ENCODE measurements at regions not wholly inside any gene's neighbourhood (a gene's known extent, or its start where the extent isn't known, plus 50 kb on each side); places are given as distances from the start of the nearest gene placed in this dataset.
"Not testable (repeated sequence)": the region's sequence is repeated elsewhere in the genome, so short reads cannot be mapped to it uniquely, and the experiment has no call there.

DNA sequence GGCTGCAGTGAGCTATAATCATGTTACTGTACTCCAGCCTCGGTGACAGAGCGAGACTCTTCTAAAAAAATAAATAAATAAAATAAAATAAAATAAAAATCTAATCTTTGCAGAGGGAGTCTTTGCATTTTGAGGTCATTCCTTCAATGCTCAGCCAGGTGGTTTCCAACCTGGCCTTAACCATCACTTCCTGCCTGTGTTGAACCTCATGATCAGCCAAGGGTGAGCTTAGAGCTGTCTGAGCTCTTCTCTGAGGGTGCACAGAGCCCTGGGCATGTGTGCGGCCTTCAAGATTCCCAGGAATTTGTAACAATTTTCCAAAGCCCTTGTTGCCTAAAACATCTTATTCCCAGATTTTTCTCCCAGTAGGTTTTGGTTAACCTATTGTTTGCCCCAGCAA is 94.3 kb downstream of the KCNJ12 start:
- H3K9me3 Mint-ChIP-seq; H3K36me3 Mint-ChIP-seq (ENCODE audit: low read depth); H3K4me3 Mint-ChIP-seq; DNase-seq (ENCODE audit: low read depth, low spot score); H3K4me1 Mint-ChIP-seq; H3K27ac Mint-ChIP-seq (ENCODE audit: unreplicated experiment): not testable (repeated sequence)
- H3K27me3 Mint-ChIP-seq (ENCODE audit: low read depth), result peaks cover 63% of the 10 kb centered on the region

DNA sequence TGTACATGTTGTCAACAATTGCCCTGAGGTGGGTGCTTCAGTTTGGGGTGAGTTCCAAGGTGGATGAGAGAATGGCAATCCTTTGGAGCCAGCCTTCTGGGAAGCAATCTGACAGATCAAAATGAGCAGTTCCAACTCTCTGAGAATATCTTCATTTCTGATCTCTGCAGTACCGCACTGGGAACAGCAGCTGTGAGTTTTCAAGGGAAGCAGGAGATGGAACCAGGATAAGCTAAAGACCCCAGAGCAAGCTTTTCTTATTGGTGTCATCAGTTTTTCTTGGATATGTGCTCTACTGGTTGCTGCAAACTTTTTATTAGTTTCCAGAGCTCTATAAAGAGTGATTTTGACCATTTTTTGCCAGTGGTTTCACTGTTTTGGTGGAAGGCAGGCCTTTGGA is 94.7 kb downstream of the KCNJ12 start:
- H3K27ac Mint-ChIP-seq (ENCODE audit: unreplicated experiment), result no peak overlapping the region
- H3K4me1 Mint-ChIP-seq, result no peaks in the 10 kb centered on the region

GRCh38 chr17:21474815-21475214 is 98.7 kb downstream of the KCNJ12 start:
- no peak overlapping the region for H3K27ac Mint-ChIP-seq (ENCODE audit: unreplicated experiment)
- no peak for TF ChIP-seq CTCF (conservative IDR thresholded peaks at IDR 0.05)
- no peaks in the 10 kb centered on the region for H3K9me3 Mint-ChIP-seq
- no peak overlapping the region for H3K4me3 Mint-ChIP-seq
- DNase-seq (ENCODE audit: low read depth, low spot score), result no peak
- no peaks in the 10 kb centered on the region for H3K36me3 Mint-ChIP-seq (ENCODE audit: low read depth)
- H3K27me3 Mint-ChIP-seq (ENCODE audit: low read depth), result peaks cover 73% of the 10 kb centered on the region
- H3K4me1 Mint-ChIP-seq, result peaks cover 7% of the 10 kb centered on the region

More for the DNA sequence above, 94.7 kb downstream of the KCNJ12 start:
- Mint-ChIP-seq H3K9me3 (no peaks in the 10 kb centered on the region), H3K4me3 (no peak overlapping the region), H3K36me3 (ENCODE audit: low read depth) (no peaks in the 10 kb centered on the region), H3K27me3 (ENCODE audit: low read depth) (peaks cover 65% of the 10 kb centered on the region)
- no peak for DNase-seq (ENCODE audit: low read depth, low spot score)
- TF ChIP-seq CTCF (conservative IDR thresholded peaks at IDR 0.05), result no peak

GRCh38 chr17:21475571-21475970 is 99.4 kb downstream of the KCNJ12 start:
- no peak for DNase-seq (ENCODE audit: low read depth, low spot score)
- H3K4me1 Mint-ChIP-seq, result peaks cover 7% of the 10 kb centered on the region
- TF ChIP-seq CTCF (conservative IDR thresholded peaks at IDR 0.05), result no peak
- H3K27me3 Mint-ChIP-seq (ENCODE audit: low read depth), result peaks cover 76% of the 10 kb centered on the region
- H3K9me3 Mint-ChIP-seq, result no peaks in the 10 kb centered on the region
- H3K36me3 Mint-ChIP-seq (ENCODE audit: low read depth), result no peaks in the 10 kb centered on the region
- no peak overlapping the region for H3K4me3 Mint-ChIP-seq
- H3K27ac Mint-ChIP-seq (ENCODE audit: unreplicated experiment), result no peak overlapping the region

GRCh38 chr17:21476867-21477266 is 100.7 kb downstream of the KCNJ12 start:
- Mint-ChIP-seq H3K36me3 (ENCODE audit: low read depth) (no peaks in the 10 kb centered on the region), H3K4me3 (no peak overlapping the region), H3K9me3 (no peaks in the 10 kb centered on the region), H3K27me3 (ENCODE audit: low read depth) (peaks cover 77% of the 10 kb centered on the region), H3K27ac (ENCODE audit: unreplicated experiment) (no peak overlapping the region), H3K4me1 (peaks cover 7% of the 10 kb centered on the region)
- DNase-seq (ENCODE audit: low read depth, low spot score), result no peak
- TF ChIP-seq CTCF (conservative IDR thresholded peaks at IDR 0.05), result no peak

GRCh38 chr17:21482189-21482865 is 106.2 kb downstream of the KCNJ12 start:
- Mint-ChIP-seq H3K27me3 (ENCODE audit: low read depth) (peaks cover 81% of the 10 kb centered on the region), H3K4me1 (peaks cover 18% of the 10 kb centered on the region), H3K36me3 (ENCODE audit: low read depth) (no peaks in the 10 kb centered on the region), H3K4me3 (no peak overlapping the region), H3K9me3 (no peaks in the 10 kb centered on the region), H3K27ac (ENCODE audit: unreplicated experiment) (peak overlapping the region; percentile 69)
- no peak for DNase-seq (ENCODE audit: low read depth, low spot score)
- TF ChIP-seq CTCF (conservative IDR thresholded peaks at IDR 0.05), result no peak

DNA sequence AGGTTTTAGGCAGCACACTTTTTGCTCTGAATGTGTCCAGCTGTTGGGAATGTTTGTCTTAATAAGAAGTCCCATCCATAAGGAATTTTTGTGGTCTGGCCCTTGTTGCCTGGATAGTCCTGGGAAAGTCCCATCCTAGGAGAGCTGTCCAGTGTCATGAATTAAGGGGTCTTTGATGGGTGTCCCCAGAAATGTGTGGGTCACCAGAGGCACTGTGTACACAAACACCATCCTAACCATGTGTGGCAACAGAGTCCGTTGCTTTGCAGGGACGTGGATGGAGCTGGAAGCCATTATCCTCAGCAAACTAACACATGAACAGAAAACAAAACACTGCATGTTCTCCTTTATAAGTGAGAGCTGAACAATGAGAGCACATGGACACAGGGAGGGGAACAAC is 111.9 kb downstream of the KCNJ12 start:
- not testable (repeated sequence) for DNase-seq (ENCODE audit: low read depth, low spot score); H3K36me3 Mint-ChIP-seq (ENCODE audit: low read depth); H3K4me1 Mint-ChIP-seq; H3K4me3 Mint-ChIP-seq; H3K9me3 Mint-ChIP-seq; H3K27ac Mint-ChIP-seq (ENCODE audit: unreplicated experiment)
- H3K27me3 Mint-ChIP-seq (ENCODE audit: low read depth), result peaks cover 60% of the 10 kb centered on the region
